Thyroid gland (tissue), 4 donors: ENCODE measurements at regions not wholly inside any gene's neighbourhood (a gene's known extent, or its start where the extent isn't known, plus 50 kb on each side); places are given as distances from the start of the nearest gene placed in this dataset.

Experiments used
- CTCF ChIP-seq, 6 experiments: fragments of 200-600 bp in 3 of 6; fragments of 450-650 bp in 3 of 6; sonication (generic) in 3 of 6; IDR thresholded peaks; one replicate each; pipeline ENCODE4 v1.5.1; 2016 to 2019; ENCODE audit warnings: antibody characterized with exemption in 6 of 6, mild to moderate bottlenecking in 2 of 6, inconsistent platforms in 1 of 6, moderate library complexity in 1 of 6
- POLR2A ChIP-seq, 2 donors: fragments of 450-650 bp; IDR thresholded peaks; one replicate each; pipeline ENCODE4 v1.6.1; 2017; ENCODE audit warnings: antibody characterized with exemption in 2 of 2, mild to moderate bottlenecking in 2 of 2, moderate library complexity in 1 of 2

GRCh38 chr14:65297744-65298143, 114.8 kb upstream of the FUT8 start:
- TF ChIP-seq POLR2A (IDR thresholded peaks at IDR 0.05) (no peak), CTCF (IDR thresholded peaks at IDR 0.05) (no peak)
